GM21423 (cell line): ENCODE measurements at regions not wholly inside any gene's neighbourhood (a gene's known extent, or its start where the extent isn't known, plus 50 kb on each side); places are given as distances from the start of the nearest gene placed in this dataset.
"Not testable (repeated sequence)": the region's sequence is repeated elsewhere in the genome, so short reads cannot be mapped to it uniquely, and the experiment has no call there.

Source experiments
- ATAC-seq: cut with Tn5 transposase; IDR thresholded peaks from one replicate; pipeline ENCODE4 v1.9.1; 2021; ENCODE audit warnings: mild to moderate bottlenecking, moderate library complexity; ENCODE audit not compliant: unreplicated experiment

- ATAC-seq, result no peak
Observed at GRCh38 chr3:80770106-80771074, 991.1 kb downstream of the GBE1 start.

DNA sequence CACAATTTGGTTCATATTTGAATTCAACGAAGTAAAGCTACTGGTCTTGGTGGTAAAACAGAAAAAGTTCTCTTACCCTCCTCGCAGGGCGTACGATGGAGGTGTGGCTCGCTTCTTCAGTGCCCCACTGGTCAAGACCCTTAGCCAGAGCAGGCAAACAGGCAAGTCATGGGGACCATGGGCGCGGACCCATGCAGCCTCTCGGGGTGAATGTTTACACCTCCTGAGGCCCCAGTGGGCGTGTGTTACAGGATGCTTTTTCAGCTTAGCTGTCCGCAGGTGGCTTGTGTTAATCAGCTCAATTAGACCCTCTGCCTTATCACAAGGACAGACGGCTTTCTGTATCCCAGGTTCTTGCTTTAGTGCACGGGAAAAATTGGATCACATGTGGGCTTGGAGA is 991.8 kb downstream of the GBE1 start:
- no peak for ATAC-seq

DNA sequence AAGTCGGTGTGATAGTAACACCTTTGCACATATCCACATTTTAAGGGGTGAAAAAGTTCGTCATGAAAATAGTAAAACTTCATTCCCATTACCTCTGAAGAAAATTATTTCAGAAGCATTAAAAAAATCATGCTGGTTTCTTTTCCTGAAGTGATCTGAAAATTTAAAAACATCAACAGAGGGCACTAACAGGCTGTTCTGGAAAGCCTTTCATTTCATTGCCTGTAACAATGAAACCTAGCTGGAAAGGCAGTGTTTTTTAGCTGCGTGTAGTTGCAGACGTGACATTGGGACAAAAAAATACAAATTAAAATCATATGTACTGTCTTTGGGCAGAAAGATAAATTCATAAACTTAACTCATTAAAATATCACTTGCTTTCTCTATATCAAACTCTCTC is 993.8 kb downstream of the GBE1 start:
- no peak for ATAC-seq

DNA sequence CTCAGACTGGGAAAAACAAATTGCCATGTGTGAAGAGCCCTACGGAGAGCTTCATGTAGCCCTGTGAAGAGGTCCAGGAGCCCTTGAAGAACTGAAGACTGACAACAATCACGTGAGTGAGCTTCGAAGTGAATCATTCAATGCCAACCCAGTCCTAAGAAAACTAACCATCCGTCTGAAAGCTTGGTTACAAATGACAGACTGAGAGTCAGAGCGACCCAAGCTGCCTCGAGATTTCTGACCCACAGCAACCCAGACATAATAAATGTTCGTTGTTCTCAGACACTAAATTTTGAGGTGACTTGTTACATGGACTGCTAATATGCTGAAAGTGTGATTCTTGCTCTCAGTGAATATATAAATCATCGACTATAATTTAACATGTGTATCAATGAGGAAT is 987.2 kb upstream of the ROBO1 start:
- ATAC-seq, result no peak

DNA sequence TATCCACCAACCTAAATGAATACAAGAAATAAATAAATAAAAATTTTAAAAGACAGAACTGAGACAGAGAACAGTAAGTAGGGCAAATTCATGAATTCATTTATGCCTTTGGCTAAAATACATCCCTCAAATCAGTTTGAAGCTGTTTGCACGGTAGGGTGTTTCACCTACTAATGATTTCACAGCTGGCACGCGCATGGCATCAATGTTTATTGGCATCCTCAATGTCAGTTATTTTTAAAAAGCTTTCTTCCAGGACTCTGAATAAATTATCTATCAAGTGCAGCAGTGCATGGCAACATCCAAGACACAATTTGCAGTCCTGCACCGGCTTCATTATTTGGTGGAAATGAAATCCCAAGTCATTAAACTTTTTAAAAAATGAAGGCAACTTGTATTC is 985.2 kb upstream of the ROBO1 start:
- no peak for ATAC-seq

DNA sequence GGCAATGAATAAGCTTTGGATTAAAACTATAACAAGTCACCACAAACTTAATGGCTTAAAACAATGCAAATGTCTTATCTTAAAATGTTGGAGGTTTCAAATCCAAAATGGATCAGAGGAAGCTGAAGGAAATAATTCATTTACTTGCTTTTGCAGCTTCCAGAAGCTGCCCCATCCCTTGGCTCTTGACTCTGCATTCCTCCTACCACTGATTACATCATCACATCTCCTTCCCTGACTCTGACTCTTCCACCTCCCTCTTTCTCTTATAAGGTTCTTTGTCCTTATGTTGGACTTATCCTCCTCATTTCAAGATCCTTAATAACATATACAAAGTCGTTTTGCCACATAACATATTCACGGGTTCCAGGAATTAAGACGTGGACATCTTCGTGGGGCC is 982.8 kb upstream of the ROBO1 start:
- no peak for ATAC-seq

DNA sequence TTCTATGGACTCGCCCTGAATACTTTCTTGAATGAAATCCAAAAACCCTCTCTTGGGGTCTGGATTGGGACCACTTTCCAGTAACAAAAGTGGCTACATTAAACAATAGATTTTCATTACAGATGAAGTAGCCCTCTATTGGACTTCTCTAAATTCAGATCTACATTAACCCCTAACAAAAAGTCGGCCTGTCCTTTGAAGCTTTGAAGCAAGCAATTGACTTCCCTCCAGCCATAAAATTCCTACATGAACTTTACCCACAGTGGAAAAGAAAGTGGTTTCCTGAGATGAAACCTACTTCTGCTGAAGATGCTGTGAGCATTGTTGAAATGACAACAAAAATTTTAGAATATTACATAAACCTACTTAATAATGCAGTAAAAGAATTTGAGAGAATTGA is 967.1 kb upstream of the ROBO1 start:
- no peak for ATAC-seq

GRCh38 chr3:80734483-80734882 is 966.7 kb upstream of the ROBO1 start:
- ATAC-seq, result no peak

DNA sequence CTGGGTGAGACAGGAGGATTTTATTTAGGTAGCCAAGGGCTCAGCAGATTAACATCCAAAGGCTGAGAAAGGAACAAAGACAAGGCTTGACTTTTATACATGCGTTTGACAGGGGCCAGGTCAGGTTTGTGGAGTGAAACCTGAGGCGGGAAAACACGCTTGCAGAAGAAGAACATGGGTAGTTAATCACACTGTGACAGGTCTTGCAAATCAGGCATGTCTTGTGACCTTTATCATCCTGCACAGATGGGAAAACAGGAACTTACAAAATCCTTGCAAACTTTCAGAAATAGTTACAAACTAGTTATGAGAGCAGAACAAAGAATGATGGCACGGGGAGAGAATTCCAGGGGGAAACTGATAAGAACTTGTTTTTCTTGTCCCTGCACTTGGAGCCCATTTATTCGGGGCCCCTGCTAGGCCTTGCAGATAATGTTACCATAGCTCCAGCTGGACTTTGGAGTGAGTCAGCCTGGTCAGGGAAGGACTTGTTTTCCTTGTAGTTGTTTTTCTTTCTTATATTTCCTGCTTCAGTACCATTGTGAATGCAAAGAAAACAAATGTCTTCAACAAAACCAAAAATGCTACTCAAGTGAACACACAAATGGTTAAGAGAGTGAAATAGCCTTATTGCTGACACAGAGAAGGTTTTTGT is 965.9 kb upstream of the ROBO1 start:
- ATAC-seq, result no peak

- ATAC-seq, result not testable (repeated sequence)
Observed at GRCh38 chr3:80727561-80727960, 959.8 kb upstream of the ROBO1 start.

DNA sequence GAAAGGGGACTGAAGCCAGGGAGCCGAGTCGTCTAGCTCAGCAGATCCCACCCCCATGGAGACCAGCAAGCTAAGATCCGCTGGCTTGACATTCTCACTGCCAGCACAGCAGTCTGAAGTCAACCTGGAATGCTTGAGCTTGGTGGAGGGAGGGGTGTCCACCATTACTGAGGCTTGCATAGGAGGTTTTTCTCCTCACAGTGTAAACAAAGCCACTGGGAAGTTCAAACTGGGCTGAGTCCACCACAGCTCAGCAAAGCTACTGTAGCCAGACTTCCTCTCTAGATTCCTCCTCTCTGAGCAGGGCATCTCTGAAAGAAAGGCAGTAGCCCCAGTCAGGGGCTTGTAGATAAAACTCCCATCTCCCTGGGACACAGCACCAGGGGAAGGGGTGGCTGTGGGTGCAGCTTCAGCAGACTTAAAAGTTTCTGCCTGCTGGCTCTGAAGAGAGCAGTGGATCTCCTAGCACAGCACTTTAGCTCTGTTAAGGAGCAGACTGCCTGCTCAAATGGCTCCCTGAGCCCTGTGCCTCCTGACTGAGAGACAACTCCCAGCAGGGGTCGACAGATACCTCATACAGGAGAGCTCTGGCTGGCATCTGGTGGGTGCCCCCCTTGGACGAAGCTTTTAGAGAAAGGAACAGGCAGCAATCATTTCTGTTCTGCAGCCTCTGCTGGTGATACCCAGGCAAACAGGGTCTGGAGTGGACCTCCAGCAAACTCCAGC is 942.0 kb upstream of the ROBO1 start:
- ATAC-seq, result not testable (repeated sequence)

- no peak for ATAC-seq
Observed at GRCh38 chr3:80705290-80705689, 937.5 kb upstream of the ROBO1 start.

DNA sequence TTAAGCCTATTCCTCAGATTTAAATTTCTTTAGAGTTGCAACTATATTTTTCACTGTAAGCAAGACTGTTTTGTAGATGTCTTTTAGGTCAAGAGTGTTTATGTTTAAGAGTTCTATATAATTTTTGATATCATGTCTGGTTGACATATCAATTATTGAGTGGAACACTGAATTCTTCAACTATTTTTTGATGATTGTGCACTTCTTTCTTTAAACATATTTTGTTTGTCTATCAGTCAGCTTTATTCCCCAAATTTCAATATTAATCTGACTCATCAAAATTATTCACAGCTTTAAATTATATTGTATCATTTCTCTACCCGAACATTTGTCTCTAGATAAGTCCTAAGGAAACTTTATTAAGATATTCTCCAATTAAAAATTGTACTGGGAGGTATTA is 933.6 kb upstream of the ROBO1 start:
- no peak for ATAC-seq

- no peak for ATAC-seq
Observed at GRCh38 chr3:80697291-80697690, 929.5 kb upstream of the ROBO1 start.

DNA sequence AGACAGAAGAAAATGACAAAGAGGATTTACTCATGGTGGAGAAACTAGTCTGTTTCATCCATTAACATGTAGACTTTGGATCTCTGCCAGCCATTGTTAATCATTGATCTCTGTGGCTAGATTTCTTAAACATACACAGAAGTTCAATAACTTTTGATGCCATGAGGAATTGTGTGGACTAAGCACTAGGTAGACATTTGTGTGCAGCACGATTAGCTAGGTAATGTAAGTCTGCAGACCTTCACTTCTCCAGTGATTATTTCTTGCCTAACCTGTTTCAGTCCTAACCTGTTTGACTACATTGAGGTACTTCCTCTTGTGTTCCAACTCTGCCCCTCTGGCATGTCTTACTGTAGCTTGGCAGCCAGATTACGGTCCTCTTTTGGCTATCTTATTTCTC is 928.5 kb upstream of the ROBO1 start:
- no peak for ATAC-seq

DNA sequence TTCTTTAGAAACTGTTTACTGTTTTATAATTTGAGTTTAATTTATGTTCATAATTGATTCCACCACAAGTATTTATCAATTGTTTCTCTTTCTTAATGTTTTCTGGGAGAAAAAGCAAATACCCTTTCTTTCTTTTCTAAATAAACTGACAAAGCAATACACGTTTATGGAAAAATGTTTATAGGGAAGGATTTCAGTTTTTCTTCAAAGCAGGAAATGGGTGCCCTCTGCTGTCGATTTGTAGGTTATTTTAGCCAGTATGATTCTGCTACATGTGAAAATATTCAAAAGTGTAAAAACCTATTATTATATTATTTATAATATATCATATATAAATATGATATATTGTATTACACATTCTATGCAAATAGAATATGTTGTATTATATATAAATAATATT is 921.0 kb upstream of the ROBO1 start:
- no peak for ATAC-seq

- no peak for ATAC-seq
Observed at GRCh38 chr3:80682951-80683350, 915.2 kb upstream of the ROBO1 start.

GRCh38 chr3:80682235-80682634 is 914.4 kb upstream of the ROBO1 start:
- ATAC-seq, result no peak

- ATAC-seq, result no peak
Observed at GRCh38 chr3:80677796-80678195, 910.0 kb upstream of the ROBO1 start.

DNA sequence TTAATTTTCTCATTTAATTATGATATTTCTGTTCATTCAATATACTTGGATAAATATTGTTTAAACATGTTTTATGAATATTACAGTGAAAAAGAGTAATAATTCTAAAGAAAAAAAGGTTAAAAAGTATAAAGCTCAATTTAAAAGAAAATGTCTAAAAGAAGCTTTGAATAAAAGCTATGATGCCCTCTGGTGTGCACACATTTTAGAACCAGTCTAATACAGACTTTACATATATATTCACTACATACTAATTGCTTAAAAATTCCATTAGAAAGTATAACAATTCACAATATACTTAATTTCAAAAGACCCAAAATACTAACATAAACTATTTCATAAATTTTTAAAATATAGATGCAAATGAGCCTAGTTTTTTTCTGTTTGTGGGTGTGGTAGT is 909.1 kb upstream of the ROBO1 start:
- ATAC-seq, result no peak

- ATAC-seq, result no peak
Observed at GRCh38 chr3:80676261-80676660, 908.5 kb upstream of the ROBO1 start.

DNA sequence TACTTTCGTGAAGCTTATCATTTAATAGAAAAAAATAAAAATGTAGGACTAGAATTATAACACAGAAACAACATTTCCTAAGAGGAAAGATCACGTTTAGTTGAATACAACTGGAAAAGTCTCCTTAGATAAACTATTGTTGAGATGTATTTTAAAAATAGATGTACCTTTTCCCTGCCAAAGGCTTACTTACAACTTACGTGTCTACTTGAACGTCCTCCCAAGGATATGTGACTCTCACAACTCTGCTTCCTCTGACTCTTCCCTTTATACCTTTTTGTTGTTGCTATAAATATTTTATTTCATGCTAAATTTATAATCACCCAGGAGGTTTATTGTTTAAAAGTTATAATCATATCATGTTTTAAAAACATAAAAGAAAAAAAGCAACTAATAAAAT is 908.0 kb upstream of the ROBO1 start:
- no peak for ATAC-seq
